WTC11 (cell line): ENCODE measurements at regions not wholly inside any gene's neighbourhood (a gene's known extent, or its start where the extent isn't known, plus 50 kb on each side); places are given as distances from the start of the nearest gene placed in this dataset.

ENCODE experiments used
- ATAC-seq: fragments of 200-7000 bp; cut with Tn5 transposase; 2 replicates; pipeline ENCODE4 v1.10.0; 2021; ENCODE audit warnings: mild to moderate bottlenecking, moderate library complexity
- CTCF ChIA-PET: fragments of 300-600 bp; sonication (Branson Sonifier 250); formaldehyde crosslinking; loops from one replicate; lab custom pipeline; 2021; ENCODE audit warnings: antibody characterized with exemption; lab: Charles Lee
- POLR2A ChIA-PET: fragments of 350-600 bp; sonication (Branson Sonifier 250); formaldehyde crosslinking; loops from one replicate; lab custom pipeline; 2021; ENCODE audit warnings: antibody characterized with exemption; lab: Charles Lee
- DNase-seq: peaks from one replicate; pipeline ENCODE4 v3.0.0; 2021; ENCODE audit warnings: low spot score
- H3K27ac Mint-ChIP-seq: 2 replicates; pipeline ENCODE4 v1.8.0; 2021; ENCODE audit warnings: mixed read lengths
- H3K27me3 Mint-ChIP-seq: 2 replicates; pipeline ENCODE4 v1.8.0; 2021; ENCODE audit warnings: low read depth, mild to moderate bottlenecking, moderate library complexity, mixed read lengths
- H3K36me3 Mint-ChIP-seq: 2 replicates; pipeline ENCODE4 v1.8.0; 2021; ENCODE audit warnings: mixed read lengths
- H3K4me1 Mint-ChIP-seq: 2 replicates; pipeline ENCODE4 v1.8.0; 2022; ENCODE audit warnings: mixed read lengths
- H3K4me3 Mint-ChIP-seq: 2 replicates; pipeline ENCODE4 v1.8.0; 2021; ENCODE audit warnings: mild to moderate bottlenecking, moderate library complexity, mixed read lengths
- H3K9me3 Mint-ChIP-seq: 2 replicates; pipeline ENCODE4 v1.8.0; 2021; ENCODE audit warnings: mixed read lengths
- CREB1 ChIP-seq: sonication (generic); formaldehyde crosslinking; IDR thresholded peaks from 2 replicates; pipeline ENCODE4 v1.8.0; 2023; ENCODE audit warnings: mild to moderate bottlenecking, missing genetic modification reagents
- ELF4 ChIP-seq: sonication (generic); formaldehyde crosslinking; IDR thresholded peaks from 2 replicates; pipeline ENCODE4 v1.8.1; 2022; ENCODE audit warnings: low read depth, mild to moderate bottlenecking, moderate library complexity, missing genetic modification reagents
- EMX1 ChIP-seq: fragments of 250-450 bp; sonication (Bioruptor Pico); IDR thresholded peaks from 2 replicates; pipeline ENCODE4 v1.8.0; 2021; ENCODE audit warnings: mild to moderate bottlenecking
- FOXJ3 ChIP-seq: sonication (generic); formaldehyde crosslinking; IDR thresholded peaks from 2 replicates; pipeline ENCODE4 v1.9.0; 2021; ENCODE audit warnings: missing genetic modification reagents, mild to moderate bottlenecking, borderline replicate concordance
- FOXK1 ChIP-seq: sonication (generic); formaldehyde crosslinking; IDR thresholded peaks from 2 replicates; pipeline ENCODE4 v1.8.0; 2022; ENCODE audit warnings: mild to moderate bottlenecking, moderate library complexity, missing genetic modification reagents
- GTF2I ChIP-seq: fragments of 250-450 bp; sonication (Bioruptor Pico); conservative IDR thresholded peaks from 2 replicates; pipeline ENCODE4 v1.4.0; 2021; ENCODE audit warnings: mild to moderate bottlenecking
- KAT7 ChIP-seq: sonication (generic); formaldehyde crosslinking; IDR thresholded peaks from 2 replicates; pipeline ENCODE4 v1.8.1; 2023; ENCODE audit warnings: missing genetic modification reagents, mild to moderate bottlenecking, borderline replicate concordance
- NFYB ChIP-seq: sonication (generic); formaldehyde crosslinking; conservative IDR thresholded peaks from 2 replicates; pipeline ENCODE4 v1.8.0; 2022; ENCODE audit warnings: low read depth, missing genetic modification reagents
- PRRX2 ChIP-seq: fragments of 250-450 bp; sonication (Bioruptor Pico); IDR thresholded peaks from 2 replicates; pipeline ENCODE4 v1.8.0; 2021; ENCODE audit warnings: mild to moderate bottlenecking
- RELA ChIP-seq: sonication (generic); formaldehyde crosslinking; IDR thresholded peaks from 2 replicates; pipeline ENCODE4 v1.8.1; 2022; ENCODE audit warnings: missing genetic modification reagents, mild to moderate bottlenecking, borderline replicate concordance
- ZNF138 ChIP-seq: sonication (generic); formaldehyde crosslinking; conservative IDR thresholded peaks from 2 replicates; pipeline ENCODE4 v1.8.1; 2022; ENCODE audit warnings: mild to moderate bottlenecking, moderate library complexity, missing genetic modification reagents
- ZNF263 ChIP-seq: sonication (generic); formaldehyde crosslinking; IDR thresholded peaks from 2 replicates; pipeline ENCODE4 v1.8.1; 2022; ENCODE audit warnings: low read depth, mild to moderate bottlenecking, moderate library complexity, missing genetic modification reagents
- TF ChIP-seq, protein P1 (sequence below): sonication (generic); formaldehyde crosslinking; IDR thresholded peaks from 2 replicates; pipeline ENCODE4 v1.8.1; 2023; ENCODE audit warnings: mild to moderate bottlenecking, missing genetic modification reagents
- TF ChIP-seq, protein P2 (sequence below): sonication (generic); formaldehyde crosslinking; IDR thresholded peaks from 2 replicates; pipeline ENCODE4 v1.8.0; 2023; ENCODE audit warnings: missing genetic modification reagents, mild to moderate bottlenecking, borderline replicate concordance
- TF ChIP-seq, protein P3 (sequence below): sonication (generic); formaldehyde crosslinking; conservative IDR thresholded peaks from 2 replicates; pipeline ENCODE4 v1.8.1; 2022; ENCODE audit warnings: mild to moderate bottlenecking, missing genetic modification reagents
- TF ChIP-seq, protein P4 (sequence below): fragments of 250-450 bp; sonication (Bioruptor Pico); IDR thresholded peaks from 2 replicates; pipeline ENCODE4 v1.8.0; 2021; ENCODE audit warnings: mild to moderate bottlenecking
- TF ChIP-seq, protein P5 (sequence below): sonication (generic); formaldehyde crosslinking; IDR thresholded peaks from 2 replicates; pipeline ENCODE4 v1.8.0; 2023; ENCODE audit warnings: missing genetic modification reagents
- TF ChIP-seq, protein P6 (sequence below): sonication (generic); formaldehyde crosslinking; IDR thresholded peaks from 2 replicates; pipeline ENCODE4 v1.8.1; 2022; ENCODE audit warnings: mild to moderate bottlenecking, moderate library complexity, missing genetic modification reagents
- TF ChIP-seq, protein P7 (sequence below): sonication (generic); formaldehyde crosslinking; IDR thresholded peaks from 2 replicates; pipeline ENCODE4 v1.8.1; 2023; ENCODE audit warnings: mild to moderate bottlenecking, moderate library complexity, missing genetic modification reagents
- TF ChIP-seq, protein P8 (sequence below): fragments of 250-450 bp; sonication (Bioruptor Pico); IDR thresholded peaks from 2 replicates; pipeline ENCODE4 v2.1.2; 2022; ENCODE audit warnings: mild to moderate bottlenecking, moderate library complexity

DNA sequence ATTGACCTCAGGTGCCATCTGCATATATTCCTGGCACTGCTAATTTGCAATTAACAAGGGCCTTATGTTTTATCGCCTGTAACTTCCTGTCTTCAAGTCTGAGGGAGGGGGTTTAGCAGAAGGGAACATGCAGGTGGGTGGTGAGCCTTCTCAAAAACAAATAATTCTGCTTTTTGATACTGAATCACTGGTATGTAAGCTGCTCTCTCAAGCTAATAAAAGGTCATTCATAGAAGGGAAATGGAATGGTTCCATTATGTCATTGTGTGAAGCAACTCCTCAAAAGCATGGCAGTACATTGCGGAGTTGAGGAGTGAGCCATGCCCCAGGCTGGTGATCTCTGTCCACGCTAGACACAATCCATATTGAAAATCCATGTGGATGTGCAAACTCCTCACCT is 414.8 kb upstream of the ID2 start:
- ATAC-seq (no peak), DNase-seq (no peak)
- POLR2A ChIA-PET = no interaction called here
- H3K27ac Mint-ChIP-seq = no peak overlapping the region
- peaks cover 35% of the 10 kb centered on the region for H3K4me1 Mint-ChIP-seq
- H3K27me3 Mint-ChIP-seq = no peaks in the 10 kb centered on the region
- TF ChIP-seq, protein P1, sequence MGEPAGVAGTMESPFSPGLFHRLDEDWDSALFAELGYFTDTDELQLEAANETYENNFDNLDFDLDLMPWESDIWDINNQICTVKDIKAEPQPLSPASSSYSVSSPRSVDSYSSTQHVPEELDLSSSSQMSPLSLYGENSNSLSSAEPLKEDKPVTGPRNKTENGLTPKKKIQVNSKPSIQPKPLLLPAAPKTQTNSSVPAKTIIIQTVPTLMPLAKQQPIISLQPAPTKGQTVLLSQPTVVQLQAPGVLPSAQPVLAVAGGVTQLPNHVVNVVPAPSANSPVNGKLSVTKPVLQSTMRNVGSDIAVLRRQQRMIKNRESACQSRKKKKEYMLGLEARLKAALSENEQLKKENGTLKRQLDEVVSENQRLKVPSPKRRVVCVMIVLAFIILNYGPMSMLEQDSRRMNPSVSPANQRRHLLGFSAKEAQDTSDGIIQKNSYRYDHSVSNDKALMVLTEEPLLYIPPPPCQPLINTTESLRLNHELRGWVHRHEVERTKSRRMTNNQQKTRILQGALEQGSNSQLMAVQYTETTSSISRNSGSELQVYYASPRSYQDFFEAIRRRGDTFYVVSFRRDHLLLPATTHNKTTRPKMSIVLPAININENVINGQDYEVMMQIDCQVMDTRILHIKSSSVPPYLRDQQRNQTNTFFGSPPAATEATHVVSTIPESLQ = no peak
- no peak for TF ChIP-seq NFYB
- TF ChIP-seq, protein P2, sequence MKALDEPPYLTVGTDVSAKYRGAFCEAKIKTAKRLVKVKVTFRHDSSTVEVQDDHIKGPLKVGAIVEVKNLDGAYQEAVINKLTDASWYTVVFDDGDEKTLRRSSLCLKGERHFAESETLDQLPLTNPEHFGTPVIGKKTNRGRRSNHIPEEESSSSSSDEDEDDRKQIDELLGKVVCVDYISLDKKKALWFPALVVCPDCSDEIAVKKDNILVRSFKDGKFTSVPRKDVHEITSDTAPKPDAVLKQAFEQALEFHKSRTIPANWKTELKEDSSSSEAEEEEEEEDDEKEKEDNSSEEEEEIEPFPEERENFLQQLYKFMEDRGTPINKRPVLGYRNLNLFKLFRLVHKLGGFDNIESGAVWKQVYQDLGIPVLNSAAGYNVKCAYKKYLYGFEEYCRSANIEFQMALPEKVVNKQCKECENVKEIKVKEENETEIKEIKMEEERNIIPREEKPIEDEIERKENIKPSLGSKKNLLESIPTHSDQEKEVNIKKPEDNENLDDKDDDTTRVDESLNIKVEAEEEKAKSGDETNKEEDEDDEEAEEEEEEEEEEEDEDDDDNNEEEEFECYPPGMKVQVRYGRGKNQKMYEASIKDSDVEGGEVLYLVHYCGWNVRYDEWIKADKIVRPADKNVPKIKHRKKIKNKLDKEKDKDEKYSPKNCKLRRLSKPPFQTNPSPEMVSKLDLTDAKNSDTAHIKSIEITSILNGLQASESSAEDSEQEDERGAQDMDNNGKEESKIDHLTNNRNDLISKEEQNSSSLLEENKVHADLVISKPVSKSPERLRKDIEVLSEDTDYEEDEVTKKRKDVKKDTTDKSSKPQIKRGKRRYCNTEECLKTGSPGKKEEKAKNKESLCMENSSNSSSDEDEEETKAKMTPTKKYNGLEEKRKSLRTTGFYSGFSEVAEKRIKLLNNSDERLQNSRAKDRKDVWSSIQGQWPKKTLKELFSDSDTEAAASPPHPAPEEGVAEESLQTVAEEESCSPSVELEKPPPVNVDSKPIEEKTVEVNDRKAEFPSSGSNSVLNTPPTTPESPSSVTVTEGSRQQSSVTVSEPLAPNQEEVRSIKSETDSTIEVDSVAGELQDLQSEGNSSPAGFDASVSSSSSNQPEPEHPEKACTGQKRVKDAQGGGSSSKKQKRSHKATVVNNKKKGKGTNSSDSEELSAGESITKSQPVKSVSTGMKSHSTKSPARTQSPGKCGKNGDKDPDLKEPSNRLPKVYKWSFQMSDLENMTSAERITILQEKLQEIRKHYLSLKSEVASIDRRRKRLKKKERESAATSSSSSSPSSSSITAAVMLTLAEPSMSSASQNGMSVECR = no peak
- TF ChIP-seq PRRX2 (CRISPR knock-in tag) = no peak
- TF ChIP-seq, protein P3, sequence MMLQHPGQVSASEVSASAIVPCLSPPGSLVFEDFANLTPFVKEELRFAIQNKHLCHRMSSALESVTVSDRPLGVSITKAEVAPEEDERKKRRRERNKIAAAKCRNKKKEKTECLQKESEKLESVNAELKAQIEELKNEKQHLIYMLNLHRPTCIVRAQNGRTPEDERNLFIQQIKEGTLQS (CRISPR knock-in tag) = no peak
- no peak for TF ChIP-seq EMX1
- no peak for TF ChIP-seq GTF2I (CRISPR knock-in tag)
- TF ChIP-seq ZNF138 = no peak
- no peak for TF ChIP-seq ELF4 (CRISPR knock-in tag)
- TF ChIP-seq, protein P4, sequence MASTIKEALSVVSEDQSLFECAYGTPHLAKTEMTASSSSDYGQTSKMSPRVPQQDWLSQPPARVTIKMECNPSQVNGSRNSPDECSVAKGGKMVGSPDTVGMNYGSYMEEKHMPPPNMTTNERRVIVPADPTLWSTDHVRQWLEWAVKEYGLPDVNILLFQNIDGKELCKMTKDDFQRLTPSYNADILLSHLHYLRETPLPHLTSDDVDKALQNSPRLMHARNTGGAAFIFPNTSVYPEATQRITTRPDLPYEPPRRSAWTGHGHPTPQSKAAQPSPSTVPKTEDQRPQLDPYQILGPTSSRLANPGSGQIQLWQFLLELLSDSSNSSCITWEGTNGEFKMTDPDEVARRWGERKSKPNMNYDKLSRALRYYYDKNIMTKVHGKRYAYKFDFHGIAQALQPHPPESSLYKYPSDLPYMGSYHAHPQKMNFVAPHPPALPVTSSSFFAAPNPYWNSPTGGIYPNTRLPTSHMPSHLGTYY (CRISPR knock-in tag) = no peak
- TF ChIP-seq, all 79 proteins: peak for 0
- H3K36me3 Mint-ChIP-seq = no peaks in the 10 kb centered on the region
- no peak overlapping the region for H3K4me3 Mint-ChIP-seq
- CTCF ChIA-PET = interaction anchor here (1.5 kb wide), 1 partner anchor 18 kb away, joined by 3 read pairs; no protein-coding TSS in a partner anchor
- peaks cover 16% of the 10 kb centered on the region for H3K9me3 Mint-ChIP-seq

DNA sequence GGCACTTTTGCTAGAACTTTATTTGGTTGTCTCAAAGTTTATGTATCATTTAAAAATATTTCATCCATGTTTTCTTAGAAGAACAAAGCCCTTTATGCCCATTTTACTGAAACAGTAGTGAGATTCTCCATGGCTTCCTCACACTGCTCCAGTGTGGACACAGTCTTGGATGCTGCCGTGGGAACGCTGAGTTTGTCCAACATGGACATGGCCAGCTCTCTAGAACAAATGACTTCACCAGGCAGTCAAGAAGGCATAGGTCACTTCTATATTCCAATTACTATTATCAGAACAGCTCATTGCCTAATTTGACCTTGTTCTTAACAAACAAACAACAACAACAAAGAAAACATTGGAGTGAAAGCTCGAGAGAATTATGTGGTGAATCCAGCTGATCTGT is 414.1 kb upstream of the ID2 start:
- ATAC-seq = no peak
- Mint-ChIP-seq H3K9me3 (peaks cover 21% of the 10 kb centered on the region), H3K36me3 (no peaks in the 10 kb centered on the region), H3K4me3 (no peak overlapping the region), H3K27ac (no peak overlapping the region), H3K27me3 (no peaks in the 10 kb centered on the region), H3K4me1 (peaks cover 35% of the 10 kb centered on the region)
- ChIA-PET POLR2A (no interaction called here), CTCF (no interaction called here)
- DNase-seq = no peak
- no peak for TF ChIP-seq FOXJ3 (CRISPR knock-in tag)
- no peak for TF ChIP-seq RELA (CRISPR knock-in tag)
- TF ChIP-seq, protein P5, sequence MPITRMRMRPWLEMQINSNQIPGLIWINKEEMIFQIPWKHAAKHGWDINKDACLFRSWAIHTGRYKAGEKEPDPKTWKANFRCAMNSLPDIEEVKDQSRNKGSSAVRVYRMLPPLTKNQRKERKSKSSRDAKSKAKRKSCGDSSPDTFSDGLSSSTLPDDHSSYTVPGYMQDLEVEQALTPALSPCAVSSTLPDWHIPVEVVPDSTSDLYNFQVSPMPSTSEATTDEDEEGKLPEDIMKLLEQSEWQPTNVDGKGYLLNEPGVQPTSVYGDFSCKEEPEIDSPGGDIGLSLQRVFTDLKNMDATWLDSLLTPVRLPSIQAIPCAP = no peak
- no peak for TF ChIP-seq KAT7 (CRISPR knock-in tag)
- TF ChIP-seq, protein P6, sequence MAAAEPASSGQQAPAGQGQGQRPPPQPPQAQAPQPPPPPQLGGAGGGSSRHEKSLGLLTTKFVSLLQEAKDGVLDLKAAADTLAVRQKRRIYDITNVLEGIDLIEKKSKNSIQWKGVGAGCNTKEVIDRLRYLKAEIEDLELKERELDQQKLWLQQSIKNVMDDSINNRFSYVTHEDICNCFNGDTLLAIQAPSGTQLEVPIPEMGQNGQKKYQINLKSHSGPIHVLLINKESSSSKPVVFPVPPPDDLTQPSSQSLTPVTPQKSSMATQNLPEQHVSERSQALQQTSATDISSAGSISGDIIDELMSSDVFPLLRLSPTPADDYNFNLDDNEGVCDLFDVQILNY (CRISPR knock-in tag) = no peak
- no peak for TF ChIP-seq FOXK1 (CRISPR knock-in tag)
- no peak for TF ChIP-seq CREB1 (CRISPR knock-in tag)
- TF ChIP-seq, protein P7, sequence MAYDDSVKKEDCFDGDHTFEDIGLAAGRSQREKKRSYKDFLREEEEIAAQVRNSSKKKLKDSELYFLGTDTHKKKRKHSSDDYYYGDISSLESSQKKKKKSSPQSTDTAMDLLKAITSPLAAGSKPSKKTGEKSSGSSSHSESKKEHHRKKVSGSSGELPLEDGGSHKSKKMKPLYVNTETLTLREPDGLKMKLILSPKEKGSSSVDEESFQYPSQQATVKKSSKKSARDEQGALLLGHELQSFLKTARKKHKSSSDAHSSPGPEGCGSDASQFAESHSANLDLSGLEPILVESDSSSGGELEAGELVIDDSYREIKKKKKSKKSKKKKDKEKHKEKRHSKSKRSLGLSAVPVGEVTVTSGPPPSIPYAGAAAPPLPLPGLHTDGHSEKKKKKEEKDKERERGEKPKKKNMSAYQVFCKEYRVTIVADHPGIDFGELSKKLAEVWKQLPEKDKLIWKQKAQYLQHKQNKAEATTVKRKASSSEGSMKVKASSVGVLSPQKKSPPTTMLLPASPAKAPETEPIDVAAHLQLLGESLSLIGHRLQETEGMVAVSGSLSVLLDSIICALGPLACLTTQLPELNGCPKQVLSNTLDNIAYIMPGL (CRISPR knock-in tag) = no peak
- TF ChIP-seq, protein P3 (CRISPR knock-in tag) = no peak
- no peak for TF ChIP-seq ZNF263 (CRISPR knock-in tag)
- TF ChIP-seq, protein P8, sequence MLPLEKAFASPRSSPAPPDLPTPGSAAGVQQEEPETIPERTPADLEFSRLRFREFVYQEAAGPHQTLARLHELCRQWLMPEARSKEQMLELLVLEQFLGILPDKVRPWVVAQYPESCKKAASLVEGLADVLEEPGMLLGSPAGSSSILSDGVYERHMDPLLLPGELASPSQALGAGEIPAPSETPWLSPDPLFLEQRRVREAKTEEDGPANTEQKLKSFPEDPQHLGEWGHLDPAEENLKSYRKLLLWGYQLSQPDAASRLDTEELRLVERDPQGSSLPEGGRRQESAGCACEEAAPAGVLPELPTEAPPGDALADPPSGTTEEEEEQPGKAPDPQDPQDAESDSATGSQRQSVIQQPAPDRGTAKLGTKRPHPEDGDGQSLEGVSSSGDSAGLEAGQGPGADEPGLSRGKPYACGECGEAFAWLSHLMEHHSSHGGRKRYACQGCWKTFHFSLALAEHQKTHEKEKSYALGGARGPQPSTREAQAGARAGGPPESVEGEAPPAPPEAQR (CRISPR knock-in tag) = no peak
